GM12872 (cell line): ENCODE measurements at regions not wholly inside any gene's neighbourhood (a gene's known extent, or its start where the extent isn't known, plus 50 kb on each side); places are given as distances from the start of the nearest gene placed in this dataset.

Source experiments
- CTCF ChIP-seq: IDR thresholded peaks from 3 replicates; pipeline ENCODE4 v1.5.1; 2011; ENCODE audit warnings: low read depth, mild to moderate bottlenecking, low read length, moderate library complexity; ENCODE audit not compliant: insufficient read depth

- TF ChIP-seq CTCF = no peak
Observed at GRCh38 chr2:128564131-128564530, 245.5 kb upstream of the HS6ST1 start.

- TF ChIP-seq CTCF = no peak
Observed at GRCh38 chr2:128564551-128564950, 245.9 kb upstream of the HS6ST1 start.

- TF ChIP-seq CTCF = no peak
Observed at GRCh38 chr2:128565441-128565840, 246.8 kb upstream of the HS6ST1 start.

- TF ChIP-seq CTCF = no peak
Observed at GRCh38 chr2:128566671-128567070, 248.0 kb upstream of the HS6ST1 start.

- no peak for TF ChIP-seq CTCF
Observed at GRCh38 chr2:128568106-128568505, 249.4 kb upstream of the HS6ST1 start.

GRCh38 chr2:128573116-128573515 is 254.4 kb upstream of the HS6ST1 start:
- no peak for TF ChIP-seq CTCF

GRCh38 chr2:128573531-128573930 is 254.9 kb upstream of the HS6ST1 start:
- TF ChIP-seq CTCF = no peak

- TF ChIP-seq CTCF = no peak
Observed at GRCh38 chr2:128577141-128577930, 258.7 kb upstream of the HS6ST1 start.
